ENCODE measurements at regions not wholly inside any gene's neighbourhood (a gene's known extent, or its start where the extent isn't known, plus 50 kb on each side); places are given as distances from the start of the nearest gene placed in this dataset.

DNA sequence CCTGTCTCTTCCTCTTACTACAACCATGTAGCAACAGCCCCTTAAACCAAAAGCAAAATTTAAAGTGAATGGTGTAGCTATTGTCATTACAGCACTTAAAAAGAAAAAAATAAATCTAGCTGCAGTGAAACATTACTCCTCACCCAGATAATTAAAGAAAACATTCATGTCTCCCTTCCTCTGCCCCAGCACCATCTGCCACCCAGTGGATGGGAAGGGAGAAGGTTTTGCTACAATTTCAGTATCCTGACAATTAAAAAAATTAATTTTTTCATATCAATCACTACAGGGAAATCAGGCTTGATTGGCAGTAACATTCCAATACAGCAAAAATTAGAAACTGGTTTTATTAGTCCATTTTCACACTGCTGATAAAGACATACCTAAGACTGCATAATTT is 147.4 kb upstream of the PUM3 start:
- Histone ChIP-seq H2AFZ (ENCODE audit: low read depth) (no peak overlapping the region), H3K4me1 (ENCODE audit: control insufficient read depth in 1 of 2, insufficient read depth in 2 of 2, low read depth in 1 of 2, low read length in 1 of 2) (no peaks in the 10 kb centered on the region), H3K27ac (ENCODE audit: low read depth in 2 of 2, low read length in 1 of 2) (no peak overlapping the region), H3K9me3 (no peaks in the 10 kb centered on the region), H3K27me3 (ENCODE audit: insufficient read depth) (no peaks in the 10 kb centered on the region), H3K9ac (no peak overlapping the region), H3K4me2 (no peak overlapping the region), H3K36me3 (replicated peaks in 1 of 2; ENCODE audit: control insufficient read depth in 1 of 2, insufficient read depth in 2 of 2, low read length in 1 of 2) (no peaks in the 10 kb centered on the region), H3K79me2 (ENCODE audit: insufficient read depth) (no peaks in the 10 kb centered on the region), H3F3A (replicated peaks; ENCODE audit: insufficient read depth) (no peaks in the 10 kb centered on the region), H4K20me1 (ENCODE audit: insufficient read depth) (no peaks in the 10 kb centered on the region), H3K9me2 (no peaks in the 10 kb centered on the region), H3K4me3 (ENCODE audit: low read depth in 2 of 2, low read length in 1 of 2) (no peak overlapping the region)
- no peak for DNase-seq
- ChIA-PET CTCF (no interaction called here), POLR2A (no interaction called here)
- TF ChIP-seq SMC3 (IDR thresholded peaks at IDR 0.05; ENCODE audit: low read depth, low read length) (no peak), MEF2A (IDR thresholded peaks at IDR 0.05; ENCODE audit: borderline replicate concordance, low read depth) (no peak), TAF1 (IDR thresholded peaks at IDR 0.05; ENCODE audit: borderline replicate concordance, low read depth, low read length) (no peak), POLR2AphosphoS5 (IDR thresholded peaks at IDR 0.05; ENCODE audit: low read depth, low read length) (no peak), FOXJ3 (CRISPR knock-in tag; IDR thresholded peaks at IDR 0.05) (no peak), GATA2 (CRISPR knock-in tag; IDR thresholded peaks at IDR 0.05) (no peak), RAD21 (IDR thresholded peaks at IDR 0.05; ENCODE audit: low read length) (no peak)
- TF ChIP-seq, protein P1, sequence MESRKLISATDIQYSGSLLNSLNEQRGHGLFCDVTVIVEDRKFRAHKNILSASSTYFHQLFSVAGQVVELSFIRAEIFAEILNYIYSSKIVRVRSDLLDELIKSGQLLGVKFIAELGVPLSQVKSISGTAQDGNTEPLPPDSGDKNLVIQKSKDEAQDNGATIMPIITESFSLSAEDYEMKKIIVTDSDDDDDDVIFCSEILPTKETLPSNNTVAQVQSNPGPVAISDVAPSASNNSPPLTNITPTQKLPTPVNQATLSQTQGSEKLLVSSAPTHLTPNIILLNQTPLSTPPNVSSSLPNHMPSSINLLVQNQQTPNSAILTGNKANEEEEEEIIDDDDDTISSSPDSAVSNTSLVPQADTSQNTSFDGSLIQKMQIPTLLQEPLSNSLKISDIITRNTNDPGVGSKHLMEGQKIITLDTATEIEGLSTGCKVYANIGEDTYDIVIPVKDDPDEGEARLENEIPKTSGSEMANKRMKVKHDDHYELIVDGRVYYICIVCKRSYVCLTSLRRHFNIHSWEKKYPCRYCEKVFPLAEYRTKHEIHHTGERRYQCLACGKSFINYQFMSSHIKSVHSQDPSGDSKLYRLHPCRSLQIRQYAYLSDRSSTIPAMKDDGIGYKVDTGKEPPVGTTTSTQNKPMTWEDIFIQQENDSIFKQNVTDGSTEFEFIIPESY (IDR thresholded peaks at IDR 0.05; ENCODE audit: borderline replicate concordance, low read depth), result no peak
- TF ChIP-seq, protein P2, sequence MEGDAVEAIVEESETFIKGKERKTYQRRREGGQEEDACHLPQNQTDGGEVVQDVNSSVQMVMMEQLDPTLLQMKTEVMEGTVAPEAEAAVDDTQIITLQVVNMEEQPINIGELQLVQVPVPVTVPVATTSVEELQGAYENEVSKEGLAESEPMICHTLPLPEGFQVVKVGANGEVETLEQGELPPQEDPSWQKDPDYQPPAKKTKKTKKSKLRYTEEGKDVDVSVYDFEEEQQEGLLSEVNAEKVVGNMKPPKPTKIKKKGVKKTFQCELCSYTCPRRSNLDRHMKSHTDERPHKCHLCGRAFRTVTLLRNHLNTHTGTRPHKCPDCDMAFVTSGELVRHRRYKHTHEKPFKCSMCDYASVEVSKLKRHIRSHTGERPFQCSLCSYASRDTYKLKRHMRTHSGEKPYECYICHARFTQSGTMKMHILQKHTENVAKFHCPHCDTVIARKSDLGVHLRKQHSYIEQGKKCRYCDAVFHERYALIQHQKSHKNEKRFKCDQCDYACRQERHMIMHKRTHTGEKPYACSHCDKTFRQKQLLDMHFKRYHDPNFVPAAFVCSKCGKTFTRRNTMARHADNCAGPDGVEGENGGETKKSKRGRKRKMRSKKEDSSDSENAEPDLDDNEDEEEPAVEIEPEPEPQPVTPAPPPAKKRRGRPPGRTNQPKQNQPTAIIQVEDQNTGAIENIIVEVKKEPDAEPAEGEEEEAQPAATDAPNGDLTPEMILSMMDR (IDR thresholded peaks at IDR 0.05), result no peak

- no peak for DNase-seq
- ChIA-PET CTCF (no interaction called here), POLR2A (no interaction called here)
- no peak overlapping the region for H2AFZ ChIP-seq (ENCODE audit: low read depth)
- H3K27me3 ChIP-seq (ENCODE audit: insufficient read depth), result no peaks in the 10 kb centered on the region
- 23% methylated on average over 7 of the region's 7 CpGs for WGBS (ENCODE audit: low lambda C conversion rate)
- no peak overlapping the region for H3K27ac ChIP-seq (ENCODE audit: low read depth in 2 of 2, low read length in 1 of 2)
- H3F3A ChIP-seq (replicated peaks; ENCODE audit: insufficient read depth), result no peaks in the 10 kb centered on the region
- TF ChIP-seq NFIC (IDR thresholded peaks at IDR 0.05; ENCODE audit: borderline replicate concordance) (no peak), MXI1 (IDR thresholded peaks at IDR 0.05; ENCODE audit: low read depth, low read length) (no peak), YY1 (IDR thresholded peaks at IDR 0.05; ENCODE audit: low read depth) (no peak), FOSL2 (IDR thresholded peaks at IDR 0.05; ENCODE audit: borderline replicate concordance, low read depth) (no peak), RFX5 (IDR thresholded peaks at IDR 0.05; ENCODE audit: low read length) (no peak), TEAD4 (IDR thresholded peaks at IDR 0.05; ENCODE audit: borderline replicate concordance, insufficient read depth) (no peak), GATA2 (CRISPR knock-in tag; IDR thresholded peaks at IDR 0.05) (no peak), POLR2AphosphoS5 (IDR thresholded peaks at IDR 0.05; ENCODE audit: low read depth, low read length) (no peak)
- TF ChIP-seq, protein P3, sequence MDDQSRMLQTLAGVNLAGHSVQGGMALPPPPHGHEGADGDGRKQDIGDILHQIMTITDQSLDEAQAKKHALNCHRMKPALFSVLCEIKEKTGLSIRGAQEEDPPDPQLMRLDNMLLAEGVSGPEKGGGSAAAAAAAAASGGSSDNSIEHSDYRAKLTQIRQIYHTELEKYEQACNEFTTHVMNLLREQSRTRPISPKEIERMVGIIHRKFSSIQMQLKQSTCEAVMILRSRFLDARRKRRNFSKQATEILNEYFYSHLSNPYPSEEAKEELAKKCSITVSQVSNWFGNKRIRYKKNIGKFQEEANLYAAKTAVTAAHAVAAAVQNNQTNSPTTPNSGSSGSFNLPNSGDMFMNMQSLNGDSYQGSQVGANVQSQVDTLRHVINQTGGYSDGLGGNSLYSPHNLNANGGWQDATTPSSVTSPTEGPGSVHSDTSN (IDR thresholded peaks at IDR 0.05), result no peak
- TF ChIP-seq, protein P4, sequence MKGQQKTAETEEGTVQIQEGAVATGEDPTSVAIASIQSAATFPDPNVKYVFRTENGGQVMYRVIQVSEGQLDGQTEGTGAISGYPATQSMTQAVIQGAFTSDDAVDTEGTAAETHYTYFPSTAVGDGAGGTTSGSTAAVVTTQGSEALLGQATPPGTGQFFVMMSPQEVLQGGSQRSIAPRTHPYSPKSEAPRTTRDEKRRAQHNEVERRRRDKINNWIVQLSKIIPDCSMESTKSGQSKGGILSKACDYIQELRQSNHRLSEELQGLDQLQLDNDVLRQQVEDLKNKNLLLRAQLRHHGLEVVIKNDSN (IDR thresholded peaks at IDR 0.05; ENCODE audit: borderline replicate concordance, low read depth), result no peak
- no peaks in the 10 kb centered on the region for H3K36me3 ChIP-seq (replicated peaks in 1 of 2; ENCODE audit: control insufficient read depth in 1 of 2, insufficient read depth in 2 of 2, low read length in 1 of 2)
- no peak overlapping the region for H3K9ac ChIP-seq
- no peaks in the 10 kb centered on the region for H4K20me1 ChIP-seq (ENCODE audit: insufficient read depth)
- H3K4me1 ChIP-seq (ENCODE audit: control insufficient read depth in 1 of 2, insufficient read depth in 2 of 2, low read depth in 1 of 2, low read length in 1 of 2), result no peaks in the 10 kb centered on the region
- no peaks in the 10 kb centered on the region for H3K9me2 ChIP-seq
- no peaks in the 10 kb centered on the region for H3K79me2 ChIP-seq (ENCODE audit: insufficient read depth)
- no peak overlapping the region for H3K4me3 ChIP-seq (ENCODE audit: low read depth in 2 of 2, low read length in 1 of 2)
- no peak overlapping the region for H3K4me2 ChIP-seq
- H3K9me3 ChIP-seq, result no peaks in the 10 kb centered on the region
Measured at GRCh38 chr9:2987679-2988078, 143.8 kb upstream of the PUM3 start.

Data from SK-N-SH (cell line).